Mucosa of descending colon (tissue), 3 donors: ENCODE measurements at regions not wholly inside any gene's neighbourhood (a gene's known extent, or its start where the extent isn't known, plus 50 kb on each side); places are given as distances from the start of the nearest gene placed in this dataset.

ENCODE experiments used
- ATAC-seq: fragments of 200-7000 bp; cut with Tn5 transposase; one replicate; pipeline ENCODE4 v1.9.1; 2020; ENCODE audit warnings: mild to moderate bottlenecking, moderate library complexity
- DNase-seq, 3 donors: peaks; one replicate each; pipeline ENCODE4 v3.0.0-alpha.2; 2020
- H3K36me3 ChIP-seq: fragments of 200-600 bp; one replicate; pipeline ENCODE4 v1.8.0; 2021; ENCODE audit warnings: low read depth, mild to moderate bottlenecking
- H3K4me1 ChIP-seq: fragments of 200-600 bp; one replicate; pipeline ENCODE4 v1.8.0; 2021; ENCODE audit warnings: low read depth, mild to moderate bottlenecking
- H3K4me3 ChIP-seq: fragments of 200-600 bp; one replicate; pipeline ENCODE4 v1.8.0; 2021; ENCODE audit warnings: mild to moderate bottlenecking
- H3K9me3 ChIP-seq: fragments of 200-600 bp; one replicate; pipeline ENCODE4 v1.8.0; 2021; ENCODE audit warnings: mild to moderate bottlenecking
- intact Hi-C, 2 donors: fragments of 100-400 bp; cut with DNase I in 1 of 2; cut with micrococcal nuclease in 1 of 2; formaldehyde crosslinking; loops; one replicate each; pipeline versions ENCODE4 v1.11.0 to v1.11.1; 2022; cut with DNase I, micrococcal nuclease
- TF ChIP-seq, protein P1 (sequence below): fragments of 200-600 bp; IDR thresholded peaks from one replicate; pipeline ENCODE4 v1.8.0; 2022; ENCODE audit warnings: antibody characterized with exemption, mild to moderate bottlenecking
- donor health status: DM: no; HTN: no; CAD: no; lungs with moderate emphysema.
- donor health status: DM: no; HTN: no; CAD: no.
- donor health status: DM: no; HTN: yes; CAD: no.

DNA sequence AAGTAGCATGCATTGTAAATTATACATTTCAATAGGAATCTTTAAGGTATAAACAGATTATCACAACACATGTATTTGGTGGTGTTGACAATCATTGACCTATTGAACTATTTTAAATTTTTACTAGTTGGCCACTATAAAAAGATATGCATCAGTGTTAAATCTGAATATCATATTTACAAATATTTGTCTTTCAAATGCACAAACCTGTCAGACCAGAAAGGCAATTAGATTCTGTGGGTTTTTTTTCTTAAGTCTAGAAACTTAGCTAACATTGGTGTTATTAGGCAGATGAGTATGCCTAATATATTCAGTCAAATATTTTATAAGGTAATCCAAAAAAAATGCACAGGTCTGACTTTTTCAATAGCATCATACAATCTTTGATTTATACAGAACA is 241.4 kb upstream of the DGKB start:
- no peak for DNase-seq
- intact Hi-C loops, result no loop called here

DNA sequence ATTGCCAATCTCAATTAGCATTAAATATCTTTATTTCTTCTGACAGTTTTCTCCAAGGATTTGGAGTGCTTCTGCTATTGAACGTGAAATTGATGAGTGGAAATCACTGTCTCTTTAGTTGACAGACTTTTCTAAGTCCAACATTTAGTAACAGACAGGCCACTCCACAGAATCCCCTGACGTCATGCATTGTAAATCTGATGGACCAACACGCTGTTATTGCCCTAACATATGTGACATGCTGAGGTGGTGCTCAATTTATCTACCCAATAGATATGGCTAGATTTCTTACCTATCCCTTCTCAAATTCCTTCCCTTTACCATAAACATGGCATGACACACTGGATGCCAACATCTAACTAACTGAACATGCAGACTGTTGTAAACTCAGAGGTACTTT is 240.6 kb upstream of the DGKB start:
- intact Hi-C loops, result no loop called here
- H3K4me1 ChIP-seq, result no peaks in the 10 kb centered on the region
- no peak overlapping the region for H3K4me3 ChIP-seq
- no peaks in the 10 kb centered on the region for H3K36me3 ChIP-seq
- no peaks in the 10 kb centered on the region for H3K9me3 ChIP-seq
- DNase-seq (no peak), ATAC-seq (no peak)
- TF ChIP-seq, protein P1, sequence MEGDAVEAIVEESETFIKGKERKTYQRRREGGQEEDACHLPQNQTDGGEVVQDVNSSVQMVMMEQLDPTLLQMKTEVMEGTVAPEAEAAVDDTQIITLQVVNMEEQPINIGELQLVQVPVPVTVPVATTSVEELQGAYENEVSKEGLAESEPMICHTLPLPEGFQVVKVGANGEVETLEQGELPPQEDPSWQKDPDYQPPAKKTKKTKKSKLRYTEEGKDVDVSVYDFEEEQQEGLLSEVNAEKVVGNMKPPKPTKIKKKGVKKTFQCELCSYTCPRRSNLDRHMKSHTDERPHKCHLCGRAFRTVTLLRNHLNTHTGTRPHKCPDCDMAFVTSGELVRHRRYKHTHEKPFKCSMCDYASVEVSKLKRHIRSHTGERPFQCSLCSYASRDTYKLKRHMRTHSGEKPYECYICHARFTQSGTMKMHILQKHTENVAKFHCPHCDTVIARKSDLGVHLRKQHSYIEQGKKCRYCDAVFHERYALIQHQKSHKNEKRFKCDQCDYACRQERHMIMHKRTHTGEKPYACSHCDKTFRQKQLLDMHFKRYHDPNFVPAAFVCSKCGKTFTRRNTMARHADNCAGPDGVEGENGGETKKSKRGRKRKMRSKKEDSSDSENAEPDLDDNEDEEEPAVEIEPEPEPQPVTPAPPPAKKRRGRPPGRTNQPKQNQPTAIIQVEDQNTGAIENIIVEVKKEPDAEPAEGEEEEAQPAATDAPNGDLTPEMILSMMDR, result no peak

More for the DNA sequence above, 241.4 kb upstream of the DGKB start:
- no peaks in the 10 kb centered on the region for H3K9me3 ChIP-seq
- H3K36me3 ChIP-seq, result no peaks in the 10 kb centered on the region
- TF ChIP-seq, protein P1, result no peak
- ATAC-seq, result no peak
- H3K4me3 ChIP-seq, result no peak overlapping the region
- no peaks in the 10 kb centered on the region for H3K4me1 ChIP-seq

DNA sequence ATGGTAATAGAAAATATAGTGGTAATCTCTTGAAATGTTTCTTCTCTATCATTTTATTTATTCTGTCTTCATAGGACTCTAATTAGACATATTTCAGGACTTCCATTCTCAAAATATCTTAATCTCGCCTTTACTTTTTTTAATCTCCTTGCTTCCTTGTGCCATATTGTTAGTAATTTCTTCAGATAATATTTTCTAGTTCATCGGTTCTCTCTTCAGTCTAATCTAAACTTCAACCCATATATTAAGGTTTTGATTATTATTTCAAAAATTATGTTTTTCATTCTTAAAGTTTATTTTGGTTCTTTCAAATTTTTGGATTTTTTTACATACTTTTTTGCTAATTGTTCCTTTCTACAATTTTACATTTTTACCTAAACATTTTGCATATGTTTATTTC is 237.9 kb upstream of the DGKB start:
- ATAC-seq (no peak), DNase-seq (no peak)
- H3K4me1 ChIP-seq, result no peaks in the 10 kb centered on the region
- intact Hi-C loops, result no loop called here
- H3K4me3 ChIP-seq, result no peak overlapping the region
- H3K36me3 ChIP-seq, result no peaks in the 10 kb centered on the region
- no peaks in the 10 kb centered on the region for H3K9me3 ChIP-seq
- TF ChIP-seq, protein P1, result no peak

DNA sequence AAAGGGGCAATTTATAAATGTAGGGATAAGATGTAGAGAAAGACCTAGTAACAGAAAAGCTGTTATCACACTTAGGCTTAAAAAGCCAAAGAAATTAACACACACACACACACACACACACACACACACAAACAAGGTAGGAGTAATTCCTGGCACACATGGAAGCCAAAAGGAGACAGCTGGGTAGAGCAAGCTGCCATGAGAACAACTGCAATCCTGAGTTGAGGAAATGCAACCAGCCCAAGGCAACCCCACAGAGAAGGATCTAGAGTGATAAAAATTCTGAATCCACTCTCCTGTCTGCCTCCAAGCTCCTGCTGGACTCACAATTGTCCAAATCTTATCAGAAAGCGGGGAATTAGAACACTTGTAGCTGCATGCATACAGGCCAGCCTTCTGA is 229.1 kb upstream of the DGKB start:
- no peaks in the 10 kb centered on the region for H3K4me1 ChIP-seq
- H3K4me3 ChIP-seq, result no peak overlapping the region
- intact Hi-C loops, result no loop called here
- no peaks in the 10 kb centered on the region for H3K9me3 ChIP-seq
- H3K36me3 ChIP-seq, result no peaks in the 10 kb centered on the region
- ATAC-seq (no peak), DNase-seq (no peak)
- TF ChIP-seq, protein P1, result no peak

DNA sequence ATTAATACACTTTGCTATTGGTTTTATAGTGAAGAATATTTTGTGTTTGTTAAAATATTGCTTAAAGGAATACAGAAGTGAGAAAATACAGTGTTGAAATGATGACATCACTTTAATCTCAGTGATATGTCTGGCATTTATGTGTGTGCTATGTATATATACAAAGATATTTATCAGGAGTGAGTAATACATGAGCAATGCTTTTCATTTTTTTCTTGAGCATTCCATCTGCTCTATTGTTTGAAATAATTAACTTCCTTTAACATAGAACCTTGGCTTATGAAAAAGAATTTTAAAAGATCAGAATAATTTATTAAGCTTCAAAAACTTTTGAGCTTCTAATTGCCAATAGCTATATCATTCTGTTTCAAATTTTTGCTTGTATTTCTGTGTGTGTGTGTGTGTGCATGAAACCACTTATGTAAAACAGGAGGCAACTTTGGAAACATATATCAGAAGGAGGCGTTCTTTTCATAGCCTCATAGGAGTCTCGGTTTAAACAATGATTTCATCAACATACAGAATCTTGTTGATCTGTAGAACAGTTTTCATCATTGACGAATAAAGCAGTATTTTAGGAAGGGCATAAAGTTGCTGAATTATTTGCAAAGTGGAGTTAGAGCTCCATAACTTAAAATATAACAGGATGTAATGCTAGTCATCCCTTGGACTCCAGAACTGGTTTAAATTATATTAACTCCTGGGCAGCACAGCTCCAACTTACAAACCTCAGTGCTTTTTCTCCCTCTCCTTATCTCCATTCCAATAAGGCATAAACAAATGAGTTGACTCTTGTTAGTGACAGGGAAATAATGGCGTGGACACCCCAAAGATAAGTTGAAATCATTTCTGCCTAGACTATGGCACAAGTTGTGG is 228.4 kb upstream of the DGKB start:
- no peak overlapping the region for H3K4me3 ChIP-seq
- DNase-seq, result no peak
- H3K9me3 ChIP-seq, result no peaks in the 10 kb centered on the region
- intact Hi-C loops, result no loop called here
- H3K36me3 ChIP-seq, result no peaks in the 10 kb centered on the region
- TF ChIP-seq, protein P1, result no peak
- ATAC-seq, result no peak
- no peaks in the 10 kb centered on the region for H3K4me1 ChIP-seq
